ENCODE measurements at regions not wholly inside any gene's neighbourhood (a gene's known extent, or its start where the extent isn't known, plus 50 kb on each side); places are given as distances from the start of the nearest gene placed in this dataset.

DNA sequence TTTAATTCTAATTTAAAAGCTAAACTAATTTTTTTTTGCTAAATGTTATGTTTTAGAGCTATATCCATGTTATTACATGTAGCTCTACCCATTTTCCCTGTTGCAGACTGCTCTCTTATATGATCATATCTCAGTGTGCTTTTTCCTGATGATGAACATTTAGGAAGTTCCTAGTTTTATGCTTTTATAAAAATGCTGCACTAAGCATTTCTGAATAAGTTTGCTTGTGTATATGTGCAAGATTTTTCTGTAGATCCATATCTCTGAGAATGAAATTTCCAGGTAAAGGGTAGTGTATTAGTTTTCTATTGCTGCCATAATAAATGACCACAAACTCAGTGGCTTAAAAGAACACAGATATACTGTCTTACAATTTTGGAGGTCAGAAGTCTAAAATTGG lies 374.4 kb upstream of the E2F7 start:
- no peak overlapping the region for H3K4me3 ChIP-seq (ENCODE audit: low read depth, low read length)
- TF ChIP-seq, protein P1, sequence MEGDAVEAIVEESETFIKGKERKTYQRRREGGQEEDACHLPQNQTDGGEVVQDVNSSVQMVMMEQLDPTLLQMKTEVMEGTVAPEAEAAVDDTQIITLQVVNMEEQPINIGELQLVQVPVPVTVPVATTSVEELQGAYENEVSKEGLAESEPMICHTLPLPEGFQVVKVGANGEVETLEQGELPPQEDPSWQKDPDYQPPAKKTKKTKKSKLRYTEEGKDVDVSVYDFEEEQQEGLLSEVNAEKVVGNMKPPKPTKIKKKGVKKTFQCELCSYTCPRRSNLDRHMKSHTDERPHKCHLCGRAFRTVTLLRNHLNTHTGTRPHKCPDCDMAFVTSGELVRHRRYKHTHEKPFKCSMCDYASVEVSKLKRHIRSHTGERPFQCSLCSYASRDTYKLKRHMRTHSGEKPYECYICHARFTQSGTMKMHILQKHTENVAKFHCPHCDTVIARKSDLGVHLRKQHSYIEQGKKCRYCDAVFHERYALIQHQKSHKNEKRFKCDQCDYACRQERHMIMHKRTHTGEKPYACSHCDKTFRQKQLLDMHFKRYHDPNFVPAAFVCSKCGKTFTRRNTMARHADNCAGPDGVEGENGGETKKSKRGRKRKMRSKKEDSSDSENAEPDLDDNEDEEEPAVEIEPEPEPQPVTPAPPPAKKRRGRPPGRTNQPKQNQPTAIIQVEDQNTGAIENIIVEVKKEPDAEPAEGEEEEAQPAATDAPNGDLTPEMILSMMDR (IDR thresholded peaks at IDR 0.05; ENCODE audit: low read depth, low read length, missing control alignments), result no peak
- DNase-seq (ENCODE audit: low read depth), result no peak

DNA sequence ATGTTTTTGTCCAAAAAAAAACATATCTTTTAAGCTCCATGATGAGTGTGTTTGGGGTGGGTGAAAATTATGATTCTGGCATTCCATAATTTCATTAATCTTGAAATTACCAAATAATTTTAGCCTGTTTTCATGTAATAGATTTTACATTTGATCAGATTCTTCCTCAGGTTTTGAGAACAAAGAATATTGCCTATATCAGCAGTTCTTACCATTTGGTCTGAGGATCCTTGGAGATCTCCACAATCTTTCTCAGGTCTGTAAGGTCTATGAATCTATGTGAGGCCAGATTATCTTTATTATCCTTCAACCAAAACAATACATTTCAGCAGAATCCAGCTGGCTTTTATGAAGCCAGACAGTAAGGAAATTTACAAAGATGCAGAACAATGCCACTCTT lies 373.3 kb upstream of the E2F7 start:
- DNase-seq (ENCODE audit: low read depth), result no peak
- TF ChIP-seq, protein P1 (IDR thresholded peaks at IDR 0.05; ENCODE audit: low read depth, low read length, missing control alignments), result no peak
- H3K4me3 ChIP-seq (ENCODE audit: low read depth, low read length), result no peak overlapping the region

DNA sequence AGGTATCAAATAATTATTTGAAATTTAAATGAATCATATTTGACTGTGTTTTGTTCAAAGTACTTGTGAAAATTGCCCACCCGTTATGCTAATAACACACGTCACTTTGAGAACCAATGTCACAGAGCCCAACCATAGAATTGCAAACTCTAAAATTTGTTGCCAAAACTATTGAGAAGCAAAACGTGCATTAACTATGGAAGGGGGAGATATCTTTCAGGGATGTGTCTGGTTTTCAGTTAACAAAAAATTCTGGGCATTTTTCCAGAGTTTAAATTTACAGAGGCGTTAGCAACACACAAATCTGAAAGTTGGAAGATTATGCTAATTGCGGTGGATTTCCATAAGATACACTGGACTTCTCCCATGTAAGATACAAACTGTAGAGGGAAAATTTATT lies 371.8 kb upstream of the E2F7 start:
- TF ChIP-seq, protein P1 (IDR thresholded peaks at IDR 0.05; ENCODE audit: low read depth, low read length, missing control alignments), result no peak
- no peak for DNase-seq (ENCODE audit: low read depth)
- H3K4me3 ChIP-seq (ENCODE audit: low read depth, low read length), result no peak overlapping the region

DNA sequence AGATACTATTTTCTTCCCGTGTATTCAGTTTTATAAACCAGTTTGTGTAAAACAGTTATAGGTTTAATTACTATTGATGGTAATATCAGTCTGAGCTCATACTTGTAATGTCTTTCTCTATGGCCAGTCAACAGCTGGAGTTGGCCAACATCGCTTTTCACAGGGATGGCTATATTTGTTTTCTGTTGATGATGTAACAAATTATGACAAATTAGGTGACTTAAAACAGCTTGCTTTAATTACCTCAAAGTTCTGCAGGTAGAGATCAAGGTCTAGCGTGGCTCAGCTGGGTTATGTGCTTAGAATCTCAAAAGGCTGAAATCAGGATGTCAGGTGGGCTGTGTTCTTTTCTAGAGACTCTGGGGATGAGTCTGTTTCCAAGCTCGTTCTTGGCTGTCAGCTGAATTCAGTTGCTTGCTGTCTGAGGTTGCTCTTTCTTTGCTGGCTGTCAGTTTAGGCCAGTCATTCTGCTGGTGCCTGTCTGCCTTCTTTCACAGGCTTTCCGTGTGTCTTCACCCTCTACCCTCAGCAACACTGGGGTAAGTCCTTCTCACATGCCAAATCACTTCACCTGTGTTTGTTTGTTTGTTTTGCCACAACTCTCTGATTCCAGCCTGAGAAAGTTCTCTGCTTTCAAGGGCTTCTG lies 370.2 kb upstream of the E2F7 start:
- no peak for DNase-seq (ENCODE audit: low read depth)
- H3K4me3 ChIP-seq (ENCODE audit: low read depth, low read length), result no peak overlapping the region
- TF ChIP-seq, protein P1 (IDR thresholded peaks at IDR 0.05; ENCODE audit: low read depth, low read length, missing control alignments), result no peak

DNA sequence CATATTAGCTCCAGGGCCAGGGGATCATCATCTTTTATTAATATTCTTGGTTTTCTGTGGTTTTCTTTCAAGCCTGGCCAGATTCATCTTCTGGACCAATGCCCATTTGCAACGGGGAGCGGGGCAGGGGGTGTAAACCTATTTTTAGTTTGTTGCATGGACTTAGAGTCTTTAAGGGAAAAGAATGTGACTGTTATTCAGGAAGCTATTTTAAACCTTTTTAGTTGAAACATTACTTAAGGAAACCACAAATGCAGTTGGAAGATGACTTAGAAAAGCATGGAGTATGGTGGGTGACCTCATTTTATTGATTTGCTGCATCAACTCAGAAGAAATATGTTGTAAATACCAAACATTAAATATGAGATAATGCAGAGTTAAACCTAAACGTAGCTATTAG lies 368.4 kb upstream of the E2F7 start:
- TF ChIP-seq, protein P1 (IDR thresholded peaks at IDR 0.05; ENCODE audit: low read depth, low read length, missing control alignments), result no peak
- no peak overlapping the region for H3K4me3 ChIP-seq (ENCODE audit: low read depth, low read length)
- DNase-seq (ENCODE audit: low read depth), result no peak

DNA sequence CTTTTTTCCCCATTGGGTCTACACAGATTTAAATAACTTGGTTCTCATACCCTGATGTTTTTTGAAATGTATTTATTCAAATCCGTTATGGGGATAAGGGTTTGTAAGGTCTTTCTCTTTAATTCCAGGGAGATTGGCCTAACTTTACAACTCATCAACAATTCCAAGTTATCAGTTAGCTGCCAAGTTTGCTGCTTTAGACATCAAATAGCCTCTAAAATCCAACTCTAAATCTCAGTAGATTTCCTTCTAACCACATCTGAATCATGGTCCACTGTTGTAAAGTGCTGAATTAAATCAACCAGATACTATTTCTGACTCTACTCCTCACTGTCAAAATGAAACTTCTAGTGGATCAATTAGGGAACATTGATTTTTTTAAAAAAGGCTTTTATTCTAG lies 364.1 kb upstream of the E2F7 start:
- no peak overlapping the region for H3K4me3 ChIP-seq (ENCODE audit: low read depth, low read length)
- no peak for DNase-seq (ENCODE audit: low read depth)
- TF ChIP-seq, protein P1 (IDR thresholded peaks at IDR 0.05; ENCODE audit: low read depth, low read length, missing control alignments), result no peak

DNA sequence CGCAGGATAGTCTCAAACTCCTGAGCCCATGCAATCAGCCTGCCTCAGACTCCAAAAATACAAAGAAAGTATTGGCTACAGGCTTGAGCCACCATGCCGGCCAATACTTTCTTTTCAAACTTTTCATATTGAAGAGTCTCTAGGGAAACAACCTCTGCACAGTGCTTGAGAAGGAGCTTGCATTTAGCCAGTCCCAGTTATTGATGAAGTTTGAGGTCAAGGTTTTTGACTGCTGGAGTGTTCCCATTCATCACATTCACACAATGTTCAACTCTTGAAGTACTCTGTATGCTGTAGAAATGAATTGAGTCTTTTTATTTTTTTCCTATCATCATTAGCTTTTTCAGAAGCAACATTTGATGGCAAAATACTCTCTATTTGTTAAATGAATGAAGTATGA lies 355.8 kb upstream of the E2F7 start:
- TF ChIP-seq, protein P1 (IDR thresholded peaks at IDR 0.05; ENCODE audit: low read depth, low read length, missing control alignments), result no peak
- no peak overlapping the region for H3K4me3 ChIP-seq (ENCODE audit: low read depth, low read length)
- no peak for DNase-seq (ENCODE audit: low read depth)
